ENCODE measurements at regions not wholly inside any gene's neighbourhood (a gene's known extent, or its start where the extent isn't known, plus 50 kb on each side); places are given as distances from the start of the nearest gene placed in this dataset.

GRCh38 chr7:118046086-118046485 lies 137.9 kb upstream of the LSM8 start:
- H3K27ac ChIP-seq = no peak overlapping the region
- ATAC-seq (no peak), DNase-seq (no peak)
- H3K9me3 ChIP-seq = no peaks in the 10 kb centered on the region
- H3K36me3 ChIP-seq = no peaks in the 10 kb centered on the region
- H3K27me3 ChIP-seq = no peaks in the 10 kb centered on the region
- H3K4me3 ChIP-seq = no peak overlapping the region
- intact Hi-C loops (cut with DNase I) = no loop called here
- TF ChIP-seq, protein P1, sequence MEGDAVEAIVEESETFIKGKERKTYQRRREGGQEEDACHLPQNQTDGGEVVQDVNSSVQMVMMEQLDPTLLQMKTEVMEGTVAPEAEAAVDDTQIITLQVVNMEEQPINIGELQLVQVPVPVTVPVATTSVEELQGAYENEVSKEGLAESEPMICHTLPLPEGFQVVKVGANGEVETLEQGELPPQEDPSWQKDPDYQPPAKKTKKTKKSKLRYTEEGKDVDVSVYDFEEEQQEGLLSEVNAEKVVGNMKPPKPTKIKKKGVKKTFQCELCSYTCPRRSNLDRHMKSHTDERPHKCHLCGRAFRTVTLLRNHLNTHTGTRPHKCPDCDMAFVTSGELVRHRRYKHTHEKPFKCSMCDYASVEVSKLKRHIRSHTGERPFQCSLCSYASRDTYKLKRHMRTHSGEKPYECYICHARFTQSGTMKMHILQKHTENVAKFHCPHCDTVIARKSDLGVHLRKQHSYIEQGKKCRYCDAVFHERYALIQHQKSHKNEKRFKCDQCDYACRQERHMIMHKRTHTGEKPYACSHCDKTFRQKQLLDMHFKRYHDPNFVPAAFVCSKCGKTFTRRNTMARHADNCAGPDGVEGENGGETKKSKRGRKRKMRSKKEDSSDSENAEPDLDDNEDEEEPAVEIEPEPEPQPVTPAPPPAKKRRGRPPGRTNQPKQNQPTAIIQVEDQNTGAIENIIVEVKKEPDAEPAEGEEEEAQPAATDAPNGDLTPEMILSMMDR (IDR thresholded peaks at IDR 0.05) = no peak
- TF ChIP-seq POLR2A (IDR thresholded peaks at IDR 0.05) = no peak
- WGBS, 4 donors = 87 to 88% (median 88%) methylated on average over 2 of the region's 2 CpGs
- no peaks in the 10 kb centered on the region for H3K4me1 ChIP-seq

- no peak overlapping the region for H3K4me3 ChIP-seq
- intact Hi-C loops (cut with DNase I) = no loop called here
- DNase-seq (no peak), ATAC-seq (no peak)
- H3K27ac ChIP-seq = no peak overlapping the region
- no peak for TF ChIP-seq POLR2A (IDR thresholded peaks at IDR 0.05)
- TF ChIP-seq, protein P1 (IDR thresholded peaks at IDR 0.05) = no peak
- H3K4me1 ChIP-seq = no peaks in the 10 kb centered on the region
- H3K36me3 ChIP-seq = no peaks in the 10 kb centered on the region
- no peaks in the 10 kb centered on the region for H3K9me3 ChIP-seq
- 79 to 83% (median 81%) methylated on average over 2 of the region's 2 CpGs for WGBS, 4 donors
- H3K27me3 ChIP-seq = no peaks in the 10 kb centered on the region
Measured at GRCh38 chr7:118046801-118047200, 137.2 kb upstream of the LSM8 start.

- no peak overlapping the region for H3K4me3 ChIP-seq
- 66 to 73% (median 70%) methylated on average over 6 of the region's 6 CpGs for WGBS, 4 donors
- no peak overlapping the region for H3K27ac ChIP-seq
- intact Hi-C loops (cut with DNase I) = no loop called here
- H3K4me1 ChIP-seq = no peaks in the 10 kb centered on the region
- DNase-seq = no peak
- no peaks in the 10 kb centered on the region for H3K27me3 ChIP-seq
- no peaks in the 10 kb centered on the region for H3K9me3 ChIP-seq
- TF ChIP-seq, protein P1 (IDR thresholded peaks at IDR 0.05) = no peak
- ATAC-seq = no peak
- H3K36me3 ChIP-seq = no peaks in the 10 kb centered on the region
Measured at GRCh38 chr7:118052336-118052735, 131.6 kb upstream of the LSM8 start.

DNA sequence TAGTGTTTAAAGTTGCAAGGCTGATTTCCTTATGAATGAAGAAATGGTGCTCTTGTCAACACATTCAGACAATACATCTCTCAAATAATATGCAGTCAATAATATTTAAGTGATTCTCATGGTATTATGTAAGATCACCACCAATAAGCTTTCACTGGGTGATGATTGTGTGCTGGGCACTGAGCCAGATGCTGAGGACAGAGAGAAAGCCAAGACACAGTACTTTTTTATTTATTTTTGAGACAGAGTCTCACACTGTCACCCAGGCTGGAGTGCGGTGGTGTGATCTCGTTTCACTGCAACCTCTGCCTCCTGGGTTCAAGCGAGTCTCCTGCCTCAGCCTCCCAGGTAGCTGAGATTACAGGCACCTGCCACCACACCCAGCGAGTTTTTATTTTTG lies 130.6 kb upstream of the LSM8 start:
- H3K27me3 ChIP-seq = no peaks in the 10 kb centered on the region
- no peaks in the 10 kb centered on the region for H3K9me3 ChIP-seq
- H3K4me1 ChIP-seq = no peaks in the 10 kb centered on the region
- no peak overlapping the region for H3K4me3 ChIP-seq
- no peaks in the 10 kb centered on the region for H3K36me3 ChIP-seq
- 67 to 77% (median 72%) methylated on average over 4 of the region's 4 CpGs for WGBS, 4 donors
- ATAC-seq = no peak
- intact Hi-C loops (cut with DNase I) = no loop called here
- DNase-seq = no peak
- no peak overlapping the region for H3K27ac ChIP-seq
- TF ChIP-seq, protein P1 (IDR thresholded peaks at IDR 0.05) = no peak
- no peak for TF ChIP-seq POLR2A (IDR thresholded peaks at IDR 0.05)
